ENCODE measurements at regions not wholly inside any gene's neighbourhood (a gene's known extent, or its start where the extent isn't known, plus 50 kb on each side); places are given as distances from the start of the nearest gene placed in this dataset.

DNA sequence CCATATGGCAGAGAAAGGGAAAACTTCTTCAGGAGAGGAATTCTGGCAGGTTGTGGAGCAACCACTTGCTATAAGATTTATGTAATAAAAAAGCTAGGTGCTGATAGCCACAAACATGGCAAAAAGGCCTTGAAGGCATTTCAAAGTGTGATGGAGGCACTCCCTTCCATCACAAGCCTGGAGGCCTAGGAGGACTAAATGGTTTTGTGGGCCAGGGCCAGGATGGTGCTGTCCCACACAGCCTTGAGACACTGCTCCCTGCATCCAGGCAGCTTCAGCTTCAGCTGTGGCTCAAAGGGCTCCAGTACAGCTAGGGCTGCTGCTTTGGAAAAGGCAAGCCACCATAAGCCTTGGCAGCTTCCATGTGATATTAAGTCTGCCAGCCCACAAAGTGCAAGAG is 632.8 kb downstream of the BRINP1 start:
- TF ChIP-seq, protein P1, sequence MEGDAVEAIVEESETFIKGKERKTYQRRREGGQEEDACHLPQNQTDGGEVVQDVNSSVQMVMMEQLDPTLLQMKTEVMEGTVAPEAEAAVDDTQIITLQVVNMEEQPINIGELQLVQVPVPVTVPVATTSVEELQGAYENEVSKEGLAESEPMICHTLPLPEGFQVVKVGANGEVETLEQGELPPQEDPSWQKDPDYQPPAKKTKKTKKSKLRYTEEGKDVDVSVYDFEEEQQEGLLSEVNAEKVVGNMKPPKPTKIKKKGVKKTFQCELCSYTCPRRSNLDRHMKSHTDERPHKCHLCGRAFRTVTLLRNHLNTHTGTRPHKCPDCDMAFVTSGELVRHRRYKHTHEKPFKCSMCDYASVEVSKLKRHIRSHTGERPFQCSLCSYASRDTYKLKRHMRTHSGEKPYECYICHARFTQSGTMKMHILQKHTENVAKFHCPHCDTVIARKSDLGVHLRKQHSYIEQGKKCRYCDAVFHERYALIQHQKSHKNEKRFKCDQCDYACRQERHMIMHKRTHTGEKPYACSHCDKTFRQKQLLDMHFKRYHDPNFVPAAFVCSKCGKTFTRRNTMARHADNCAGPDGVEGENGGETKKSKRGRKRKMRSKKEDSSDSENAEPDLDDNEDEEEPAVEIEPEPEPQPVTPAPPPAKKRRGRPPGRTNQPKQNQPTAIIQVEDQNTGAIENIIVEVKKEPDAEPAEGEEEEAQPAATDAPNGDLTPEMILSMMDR (IDR thresholded peaks at IDR 0.05; ENCODE audit: insufficient read depth, low read depth, low read length), result no peak
- no peak for TF ChIP-seq EZH2 (IDR thresholded peaks at IDR 0.05; ENCODE audit: insufficient read depth, low read length)

All from astrocyte (in vitro differentiated cells and primary cell).